Upper lobe of right lung (tissue), 1 donor: ENCODE measurements at regions not wholly inside any gene's neighbourhood (a gene's known extent, or its start where the extent isn't known, plus 50 kb on each side); places are given as distances from the start of the nearest gene placed in this dataset.

Experiments used
- ATAC-seq: fragments of 200-7000 bp; cut with Tn5 transposase; one replicate; pipeline ENCODE4 v1.9.1; 2020; ENCODE audit warnings: mild to moderate bottlenecking, moderate library complexity
- DNase-seq: peaks from one replicate; pipeline ENCODE4 v3.0.0-alpha.2; 2020
- H3K27ac ChIP-seq: fragments of 200-600 bp; one replicate; pipeline ENCODE4 v1.8.0; 2022
- H3K27me3 ChIP-seq: fragments of 200-600 bp; one replicate; pipeline ENCODE4 v1.8.0; 2022; ENCODE audit warnings: mild to moderate bottlenecking
- H3K36me3 ChIP-seq: fragments of 200-600 bp; one replicate; pipeline ENCODE4 v1.8.0; 2022
- H3K4me1 ChIP-seq: fragments of 200-600 bp; one replicate; pipeline ENCODE4 v1.8.0; 2022
- H3K4me3 ChIP-seq: fragments of 200-600 bp; one replicate; pipeline ENCODE4 v1.8.0; 2022; ENCODE audit warnings: mild to moderate bottlenecking
- H3K9me3 ChIP-seq: fragments of 200-600 bp; one replicate; pipeline ENCODE4 v1.8.0; 2022
- intact Hi-C: fragments of 100-400 bp; cut with DNase I; formaldehyde crosslinking; loops from one replicate; pipeline ENCODE4 v1.11.0; 2022
- TF ChIP-seq, protein P1 (sequence below): fragments of 200-600 bp; IDR thresholded peaks from one replicate; pipeline ENCODE4 v1.8.0; 2022; ENCODE audit warnings: antibody characterized with exemption
- donor health status: DM: no; HTN: yes; CAD: no; lungs with severe emphysema.

DNA sequence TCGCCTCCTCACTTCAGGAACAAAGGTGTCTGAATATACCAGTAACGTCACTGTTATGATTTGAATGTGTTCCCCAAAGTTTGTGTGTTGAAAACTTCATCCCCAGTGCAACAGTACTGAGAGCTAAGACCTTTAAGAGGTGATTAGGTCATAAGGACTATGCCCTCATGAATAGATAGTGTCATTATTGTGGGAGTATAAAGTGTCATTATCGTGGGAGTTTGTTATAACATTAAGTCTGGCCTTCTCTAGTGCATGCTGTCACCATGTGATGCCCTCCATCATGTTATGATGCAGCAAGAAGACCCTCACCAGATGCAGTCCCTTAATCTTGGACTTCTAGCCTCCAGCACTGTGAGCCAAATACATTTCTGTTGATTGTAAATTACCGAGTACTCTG is 53.7 kb upstream of the TLE3 start:
- Histone ChIP-seq H3K9me3 (no peaks in the 10 kb centered on the region), H3K36me3 (no peaks in the 10 kb centered on the region), H3K27me3 (no peaks in the 10 kb centered on the region), H3K4me3 (no peak overlapping the region), H3K27ac (no peak overlapping the region), H3K4me1 (peaks cover 32% of the 10 kb centered on the region)
- no peak for ATAC-seq
- intact Hi-C loops = no loop called here
- TF ChIP-seq, protein P1, sequence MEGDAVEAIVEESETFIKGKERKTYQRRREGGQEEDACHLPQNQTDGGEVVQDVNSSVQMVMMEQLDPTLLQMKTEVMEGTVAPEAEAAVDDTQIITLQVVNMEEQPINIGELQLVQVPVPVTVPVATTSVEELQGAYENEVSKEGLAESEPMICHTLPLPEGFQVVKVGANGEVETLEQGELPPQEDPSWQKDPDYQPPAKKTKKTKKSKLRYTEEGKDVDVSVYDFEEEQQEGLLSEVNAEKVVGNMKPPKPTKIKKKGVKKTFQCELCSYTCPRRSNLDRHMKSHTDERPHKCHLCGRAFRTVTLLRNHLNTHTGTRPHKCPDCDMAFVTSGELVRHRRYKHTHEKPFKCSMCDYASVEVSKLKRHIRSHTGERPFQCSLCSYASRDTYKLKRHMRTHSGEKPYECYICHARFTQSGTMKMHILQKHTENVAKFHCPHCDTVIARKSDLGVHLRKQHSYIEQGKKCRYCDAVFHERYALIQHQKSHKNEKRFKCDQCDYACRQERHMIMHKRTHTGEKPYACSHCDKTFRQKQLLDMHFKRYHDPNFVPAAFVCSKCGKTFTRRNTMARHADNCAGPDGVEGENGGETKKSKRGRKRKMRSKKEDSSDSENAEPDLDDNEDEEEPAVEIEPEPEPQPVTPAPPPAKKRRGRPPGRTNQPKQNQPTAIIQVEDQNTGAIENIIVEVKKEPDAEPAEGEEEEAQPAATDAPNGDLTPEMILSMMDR = no peak
- DNase-seq = no peak

DNA sequence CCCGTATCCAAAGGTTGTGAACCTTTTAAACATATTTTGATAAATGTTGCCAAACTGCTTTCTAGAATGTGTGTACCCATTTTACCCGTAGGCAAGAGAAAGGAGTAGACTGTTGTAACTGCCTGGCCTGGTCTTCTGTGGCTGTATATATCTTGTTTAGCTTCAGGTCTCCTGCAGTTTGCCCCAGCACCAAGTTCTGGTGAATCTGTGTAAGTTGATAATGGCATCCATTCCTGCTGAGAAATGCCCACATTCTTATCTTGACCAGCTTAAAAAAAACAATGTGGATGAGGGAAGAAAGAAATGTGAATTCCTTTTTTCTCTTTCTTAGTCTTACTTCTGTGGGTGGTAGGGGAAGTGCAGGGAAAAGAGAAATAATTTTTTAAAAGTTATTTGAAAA is 53.3 kb upstream of the TLE3 start:
- Histone ChIP-seq H3K4me3 (no peak overlapping the region), H3K27me3 (no peaks in the 10 kb centered on the region), H3K4me1 (peaks cover 27% of the 10 kb centered on the region), H3K27ac (no peak overlapping the region), H3K36me3 (no peaks in the 10 kb centered on the region), H3K9me3 (no peaks in the 10 kb centered on the region)
- DNase-seq (no peak), ATAC-seq (no peak)
- intact Hi-C loops = no loop called here
- TF ChIP-seq, protein P1 = no peak

DNA sequence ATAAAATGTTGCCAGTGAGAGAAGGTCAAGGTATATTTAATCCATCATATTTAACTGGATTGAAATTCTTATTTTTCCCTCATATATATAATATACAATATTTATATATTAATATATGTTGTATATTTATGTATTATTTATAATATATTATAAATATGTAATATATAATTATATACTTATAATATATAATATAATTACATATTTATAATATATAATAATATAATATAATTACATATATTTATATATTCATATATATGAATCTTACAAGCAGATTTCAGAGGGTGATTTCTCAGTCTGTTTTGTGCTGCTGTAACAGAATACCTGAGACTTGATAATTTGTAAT is 52.7 kb upstream of the TLE3 start:
- ATAC-seq (no peak), DNase-seq (no peak)
- TF ChIP-seq, protein P1 = no peak
- Histone ChIP-seq H3K4me3 (no peak overlapping the region), H3K27me3 (no peaks in the 10 kb centered on the region), H3K27ac (no peak overlapping the region), H3K4me1 (peaks cover 21% of the 10 kb centered on the region), H3K36me3 (no peaks in the 10 kb centered on the region), H3K9me3 (no peaks in the 10 kb centered on the region)
- intact Hi-C loops = no loop called here

DNA sequence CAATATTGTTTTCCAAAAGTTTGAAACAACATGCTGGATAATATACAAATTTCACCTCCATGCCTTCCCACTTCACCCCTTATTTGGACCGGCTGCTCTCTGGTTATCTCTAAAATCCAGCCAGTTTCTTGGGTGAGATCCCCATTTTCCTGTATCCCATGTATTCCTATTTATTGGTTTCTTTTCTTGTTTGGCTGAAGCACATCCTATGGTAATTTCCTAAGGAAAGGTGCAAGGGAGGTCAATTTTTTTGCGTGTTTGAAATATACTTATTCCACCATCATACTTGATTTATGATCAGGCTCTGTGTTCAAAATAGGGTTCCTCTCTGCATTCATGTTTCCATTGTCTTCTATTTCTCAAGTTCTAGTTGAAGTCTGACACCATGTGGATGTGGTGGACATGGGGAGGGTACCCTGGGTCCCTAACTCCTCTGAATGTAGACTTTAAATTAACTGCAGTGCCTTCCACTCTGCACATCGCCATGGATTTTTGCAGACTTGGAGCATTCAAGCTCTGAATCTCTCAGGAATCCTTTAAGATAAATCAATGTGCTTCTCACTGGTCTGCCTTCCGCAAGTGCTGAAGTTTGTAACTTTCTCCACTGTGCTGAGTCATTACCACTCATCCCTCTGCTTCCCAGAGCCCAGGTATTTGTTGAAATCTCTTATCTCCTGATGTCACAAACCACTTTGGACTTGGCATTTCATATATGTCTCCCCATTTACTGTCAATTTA is 52.1 kb upstream of the TLE3 start:
- intact Hi-C loops = no loop called here
- Histone ChIP-seq H3K27ac (no peak overlapping the region), H3K9me3 (no peaks in the 10 kb centered on the region), H3K36me3 (no peaks in the 10 kb centered on the region), H3K27me3 (no peaks in the 10 kb centered on the region), H3K4me3 (no peak overlapping the region), H3K4me1 (peaks cover 16% of the 10 kb centered on the region)
- TF ChIP-seq, protein P1 = no peak
- ATAC-seq = no peak
- no peak for DNase-seq

DNA sequence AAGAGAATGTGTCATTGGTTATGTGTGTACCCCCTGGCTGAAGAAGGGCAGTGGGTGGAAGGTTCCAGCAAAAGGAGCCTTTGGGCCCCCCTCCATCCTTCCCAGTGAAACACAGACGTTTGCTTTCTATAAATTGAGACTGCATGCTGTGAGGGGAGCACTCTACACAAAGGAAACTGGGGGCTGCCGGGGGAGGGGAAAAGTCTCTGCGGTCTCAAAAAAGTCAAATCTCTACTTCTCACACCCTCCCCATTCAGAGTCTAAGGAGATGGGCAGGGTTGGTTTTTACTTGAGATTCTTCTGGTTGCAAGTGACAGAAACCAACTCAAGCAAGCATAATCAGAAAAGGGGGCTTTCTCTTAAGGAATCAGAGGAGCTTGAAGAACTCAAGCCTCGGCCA is 50.1 kb upstream of the TLE3 start:
- no peaks in the 10 kb centered on the region for H3K27me3 ChIP-seq
- peaks cover 14% of the 10 kb centered on the region for H3K4me1 ChIP-seq
- no peak overlapping the region for H3K27ac ChIP-seq
- no peaks in the 10 kb centered on the region for H3K36me3 ChIP-seq
- intact Hi-C loops = no loop called here
- ATAC-seq (no peak), DNase-seq (no peak)
- no peaks in the 10 kb centered on the region for H3K9me3 ChIP-seq
- H3K4me3 ChIP-seq = no peak overlapping the region
- TF ChIP-seq, protein P1 = no peak
